ENCODE measurements at regions not wholly inside any gene's neighbourhood (a gene's known extent, or its start where the extent isn't known, plus 50 kb on each side); places are given as distances from the start of the nearest gene placed in this dataset.

GRCh38 chrX:43165343-43165920, 387.5 kb upstream of the PPP1R2C start:
- no peaks in the 10 kb centered on the region for H3K27me3 ChIP-seq (ENCODE audit: insufficient read depth, low read length)
- H3K9ac ChIP-seq (ENCODE audit: low read depth, low read length) = no peak overlapping the region
- no peaks in the 10 kb centered on the region for H3K36me3 ChIP-seq (ENCODE audit: insufficient read depth, low read depth, low read length)
- no peak overlapping the region for H3K4me3 ChIP-seq (ENCODE audit: low read length)
- H3K4me1 ChIP-seq (ENCODE audit: insufficient read depth, low read length) = no peaks in the 10 kb centered on the region
- no peaks in the 10 kb centered on the region; the same call in 1 of the 2 replicates for H3K9me3 ChIP-seq (ENCODE audit: insufficient read depth, low read depth, low read length)
- H3K27ac ChIP-seq (ENCODE audit: low read length) = no peak overlapping the region

- no peaks in the 10 kb centered on the region for H3K27me3 ChIP-seq (ENCODE audit: insufficient read depth, low read length)
- no peak overlapping the region for H3K9ac ChIP-seq (ENCODE audit: low read depth, low read length)
- H3K9me3 ChIP-seq (ENCODE audit: insufficient read depth, low read depth, low read length) = no peaks in the 10 kb centered on the region; the same call in 1 of the 2 replicates
- H3K4me3 ChIP-seq (ENCODE audit: low read length) = no peak overlapping the region
- no peaks in the 10 kb centered on the region for H3K36me3 ChIP-seq (ENCODE audit: insufficient read depth, low read depth, low read length)
- H3K4me1 ChIP-seq (ENCODE audit: insufficient read depth, low read length) = no peaks in the 10 kb centered on the region
- no peak overlapping the region for H3K27ac ChIP-seq (ENCODE audit: low read length)
These were observed 388.9 kb upstream of the PPP1R2C start for GRCh38 chrX:43166874-43167273.

GRCh38 chrX:43175434-43175833, 397.5 kb upstream of the PPP1R2C start:
- no peak overlapping the region for H3K4me3 ChIP-seq (ENCODE audit: low read length)
- H3K4me1 ChIP-seq (ENCODE audit: insufficient read depth, low read length) = no peaks in the 10 kb centered on the region
- no peaks in the 10 kb centered on the region for H3K27me3 ChIP-seq (ENCODE audit: insufficient read depth, low read length)
- no peaks in the 10 kb centered on the region for H3K36me3 ChIP-seq (ENCODE audit: insufficient read depth, low read depth, low read length)
- H3K9ac ChIP-seq (ENCODE audit: low read depth, low read length) = no peak overlapping the region
- H3K27ac ChIP-seq (ENCODE audit: low read length) = no peak overlapping the region
- H3K9me3 ChIP-seq (ENCODE audit: insufficient read depth, low read depth, low read length) = 0 out of 2 replicates have a peak, but pooled peaks cover 6% of the 10 kb centered on the region

- Histone ChIP-seq H3K36me3 (ENCODE audit: insufficient read depth, low read depth, low read length) (no peaks in the 10 kb centered on the region), H3K27ac (ENCODE audit: low read length) (no peak overlapping the region), H3K27me3 (ENCODE audit: insufficient read depth, low read length) (no peaks in the 10 kb centered on the region), H3K9ac (ENCODE audit: low read depth, low read length) (no peak overlapping the region), H3K4me3 (ENCODE audit: low read length) (no peak overlapping the region), H3K4me1 (ENCODE audit: insufficient read depth, low read length) (no peaks in the 10 kb centered on the region), H3K9me3 (ENCODE audit: insufficient read depth, low read depth, low read length) (0 out of 2 replicates have a peak, but pooled peaks cover 6% of the 10 kb centered on the region)
These were observed 398.7 kb upstream of the PPP1R2C start for GRCh38 chrX:43176686-43177085.

GRCh38 chrX:43188296-43188695, 410.3 kb upstream of the PPP1R2C start:
- no peaks in the 10 kb centered on the region for H3K36me3 ChIP-seq (ENCODE audit: insufficient read depth, low read depth, low read length)
- no peaks in the 10 kb centered on the region for H3K4me1 ChIP-seq (ENCODE audit: insufficient read depth, low read length)
- no peak overlapping the region for H3K27ac ChIP-seq (ENCODE audit: low read length)
- no peak overlapping the region for H3K9ac ChIP-seq (ENCODE audit: low read depth, low read length)
- no peaks in the 10 kb centered on the region for H3K27me3 ChIP-seq (ENCODE audit: insufficient read depth, low read length)
- H3K9me3 ChIP-seq (ENCODE audit: insufficient read depth, low read depth, low read length) = no peaks in the 10 kb centered on the region
- H3K4me3 ChIP-seq (ENCODE audit: low read length) = no peak overlapping the region

GRCh38 chrX:43211570-43211969, 433.6 kb upstream of the PPP1R2C start:
- no peaks in the 10 kb centered on the region for H3K36me3 ChIP-seq (ENCODE audit: insufficient read depth, low read depth, low read length)
- H3K4me3 ChIP-seq (ENCODE audit: low read length) = no peak overlapping the region
- H3K4me1 ChIP-seq (ENCODE audit: insufficient read depth, low read length) = no peaks in the 10 kb centered on the region
- H3K9ac ChIP-seq (ENCODE audit: low read depth, low read length) = no peak overlapping the region
- no peaks in the 10 kb centered on the region for H3K27me3 ChIP-seq (ENCODE audit: insufficient read depth, low read length)
- no peak overlapping the region for H3K27ac ChIP-seq (ENCODE audit: low read length)
- H3K9me3 ChIP-seq (ENCODE audit: insufficient read depth, low read depth, low read length) = no peaks in the 10 kb centered on the region; the same call in 1 of the 2 replicates

- H3K4me3 ChIP-seq (ENCODE audit: low read length) = no peak overlapping the region
- H3K4me1 ChIP-seq (ENCODE audit: insufficient read depth, low read length) = no peaks in the 10 kb centered on the region
- no peak overlapping the region for H3K9ac ChIP-seq (ENCODE audit: low read depth, low read length)
- H3K9me3 ChIP-seq (ENCODE audit: insufficient read depth, low read depth, low read length) = no peaks in the 10 kb centered on the region; the same call in 1 of the 2 replicates
- H3K27me3 ChIP-seq (ENCODE audit: insufficient read depth, low read length) = no peaks in the 10 kb centered on the region
- no peaks in the 10 kb centered on the region for H3K36me3 ChIP-seq (ENCODE audit: insufficient read depth, low read depth, low read length)
- H3K27ac ChIP-seq (ENCODE audit: low read length) = no peak overlapping the region
These were observed 437.9 kb upstream of the MAOA start for GRCh38 chrX:43218198-43218597.

GRCh38 chrX:43224496-43224895, 431.6 kb upstream of the MAOA start:
- Histone ChIP-seq H3K4me1 (ENCODE audit: insufficient read depth, low read length) (no peaks in the 10 kb centered on the region), H3K27ac (ENCODE audit: low read length) (no peak overlapping the region), H3K27me3 (ENCODE audit: insufficient read depth, low read length) (no peaks in the 10 kb centered on the region), H3K36me3 (ENCODE audit: insufficient read depth, low read depth, low read length) (no peaks in the 10 kb centered on the region), H3K4me3 (ENCODE audit: low read length) (no peak overlapping the region), H3K9me3 (ENCODE audit: insufficient read depth, low read depth, low read length) (no peaks in the 10 kb centered on the region), H3K9ac (ENCODE audit: low read depth, low read length) (no peak overlapping the region)

GRCh38 chrX:43225626-43226328, 430.3 kb upstream of the MAOA start:
- Histone ChIP-seq H3K9me3 (ENCODE audit: insufficient read depth, low read depth, low read length) (no peaks in the 10 kb centered on the region), H3K9ac (ENCODE audit: low read depth, low read length) (no peak overlapping the region), H3K4me3 (ENCODE audit: low read length) (no peak overlapping the region), H3K27me3 (ENCODE audit: insufficient read depth, low read length) (no peaks in the 10 kb centered on the region), H3K36me3 (ENCODE audit: insufficient read depth, low read depth, low read length) (no peaks in the 10 kb centered on the region), H3K4me1 (ENCODE audit: insufficient read depth, low read length) (no peaks in the 10 kb centered on the region), H3K27ac (ENCODE audit: low read length) (no peak overlapping the region)

GRCh38 chrX:43238461-43238945, 417.6 kb upstream of the MAOA start:
- Histone ChIP-seq H3K4me1 (ENCODE audit: insufficient read depth, low read length) (no peaks in the 10 kb centered on the region), H3K4me3 (ENCODE audit: low read length) (no peak overlapping the region), H3K27ac (ENCODE audit: low read length) (no peak overlapping the region), H3K9me3 (ENCODE audit: insufficient read depth, low read depth, low read length) (no peaks in the 10 kb centered on the region), H3K27me3 (ENCODE audit: insufficient read depth, low read length) (no peaks in the 10 kb centered on the region), H3K9ac (ENCODE audit: low read depth, low read length) (no peak overlapping the region), H3K36me3 (ENCODE audit: insufficient read depth, low read depth, low read length) (no peaks in the 10 kb centered on the region)

GRCh38 chrX:43239356-43239755, 416.7 kb upstream of the MAOA start:
- Histone ChIP-seq H3K9ac (ENCODE audit: low read depth, low read length) (no peak overlapping the region), H3K36me3 (ENCODE audit: insufficient read depth, low read depth, low read length) (no peaks in the 10 kb centered on the region), H3K27ac (ENCODE audit: low read length) (no peak overlapping the region), H3K4me3 (ENCODE audit: low read length) (no peak overlapping the region), H3K4me1 (ENCODE audit: insufficient read depth, low read length) (no peaks in the 10 kb centered on the region), H3K9me3 (ENCODE audit: insufficient read depth, low read depth, low read length) (no peaks in the 10 kb centered on the region), H3K27me3 (ENCODE audit: insufficient read depth, low read length) (no peaks in the 10 kb centered on the region)

GRCh38 chrX:43255596-43255995, 400.5 kb upstream of the MAOA start:
- Histone ChIP-seq H3K27ac (ENCODE audit: low read length) (no peak overlapping the region), H3K27me3 (ENCODE audit: insufficient read depth, low read length) (no peaks in the 10 kb centered on the region), H3K9ac (ENCODE audit: low read depth, low read length) (no peak overlapping the region), H3K4me3 (ENCODE audit: low read length) (no peak overlapping the region), H3K36me3 (ENCODE audit: insufficient read depth, low read depth, low read length) (no peaks in the 10 kb centered on the region), H3K9me3 (ENCODE audit: insufficient read depth, low read depth, low read length) (peaks cover 10% of the 10 kb centered on the region), H3K4me1 (ENCODE audit: insufficient read depth, low read length) (no peaks in the 10 kb centered on the region)
